PFSK-1 (cell line): ENCODE measurements at regions not wholly inside any gene's neighbourhood (a gene's known extent, or its start where the extent isn't known, plus 50 kb on each side); places are given as distances from the start of the nearest gene placed in this dataset.

Source experiments
- FOXP2 ChIP-seq: optimal IDR thresholded peaks from 2 replicates; pipeline ENCODE3; 2011; ENCODE audit warnings: borderline replicate concordance, control low read depth, inconsistent platforms; ENCODE audit not compliant: insufficient read depth; ENCODE audit errors: extremely low read length, extremely low read depth
- POLR2AphosphoS5 ChIP-seq: IDR thresholded peaks from 2 replicates; pipeline ENCODE4 v1.6.1; 2012; ENCODE audit warnings: low read depth, mild to moderate bottlenecking, control low read depth, low read length, moderate library complexity
- REST ChIP-seq, 2 experiments: IDR thresholded peaks; 2 replicates each; pipeline versions ENCODE4 v1.6.1 to v1.8.0; 2011 to 2012; ENCODE audit warnings: low read depth in 2 of 2, low read length in 2 of 2, control low read depth in 1 of 2, inconsistent platforms in 1 of 2, mild to moderate bottlenecking in 1 of 2, moderate library complexity in 1 of 2; ENCODE audit not compliant: insufficient read depth in 1 of 2
- SIN3A ChIP-seq: IDR thresholded peaks from 2 replicates; pipeline ENCODE4 v1.6.1; 2012; ENCODE audit warnings: mild to moderate bottlenecking, low read length, moderate library complexity, borderline replicate concordance; ENCODE audit not compliant: insufficient read depth
- TAF1 ChIP-seq: IDR thresholded peaks from 2 replicates; pipeline ENCODE4 v1.6.1; 2012; ENCODE audit warnings: low read length, control low read depth, borderline replicate concordance; ENCODE audit not compliant: insufficient read depth

GRCh38 chr1:87243573-87243972, 85.1 kb upstream of the LMO4 start:
- TF ChIP-seq REST (IDR thresholded peaks at IDR 0.05; ENCODE audit: insufficient read depth in 1 of 2, low read depth in 2 of 2, low read length in 2 of 2) = no peak

GRCh38 chr1:87246436-87246835, 82.2 kb upstream of the LMO4 start:
- no peak for TF ChIP-seq REST (IDR thresholded peaks at IDR 0.05; ENCODE audit: insufficient read depth in 1 of 2, low read depth in 2 of 2, low read length in 2 of 2)
- TF ChIP-seq FOXP2 = no peak
- no peak for TF ChIP-seq POLR2AphosphoS5
- TF ChIP-seq TAF1 = no peak
- TF ChIP-seq SIN3A = no peak

GRCh38 chr1:87249803-87250202, 78.9 kb upstream of the LMO4 start:
- no peak for TF ChIP-seq REST (IDR thresholded peaks at IDR 0.05; ENCODE audit: insufficient read depth in 1 of 2, low read depth in 2 of 2, low read length in 2 of 2)
- TF ChIP-seq TAF1 = no peak
- no peak for TF ChIP-seq FOXP2
- TF ChIP-seq POLR2AphosphoS5 = no peak
- TF ChIP-seq SIN3A = no peak

- TF ChIP-seq SIN3A (no peak), TAF1 (no peak), REST (IDR thresholded peaks at IDR 0.05; ENCODE audit: insufficient read depth in 1 of 2, low read depth in 2 of 2, low read length in 2 of 2) (no peak), POLR2AphosphoS5 (no peak), FOXP2 (no peak)
Observed at GRCh38 chr1:87250336-87250735, 78.3 kb upstream of the LMO4 start.

- no peak for TF ChIP-seq REST (IDR thresholded peaks at IDR 0.05; ENCODE audit: insufficient read depth in 1 of 2, low read depth in 2 of 2, low read length in 2 of 2)
- no peak for TF ChIP-seq POLR2AphosphoS5
- TF ChIP-seq SIN3A = no peak
- TF ChIP-seq TAF1 = no peak
- TF ChIP-seq FOXP2 = no peak
Observed at GRCh38 chr1:87252406-87252805, 76.3 kb upstream of the LMO4 start.
